HG03558 (cell line): ENCODE measurements at regions not wholly inside any gene's neighbourhood (a gene's known extent, or its start where the extent isn't known, plus 50 kb on each side); places are given as distances from the start of the nearest gene placed in this dataset.
"Not testable (repeated sequence)": the region's sequence is repeated elsewhere in the genome, so short reads cannot be mapped to it uniquely, and the experiment has no call there.

Experiments
- ATAC-seq: cut with Tn5 transposase; IDR thresholded peaks from one replicate; pipeline ENCODE4 v1.9.1; 2021; ENCODE audit warnings: moderate number of reproducible peaks; ENCODE audit not compliant: unreplicated experiment; ENCODE audit errors: extremely low read depth

- no peak for ATAC-seq
Measured at GRCh38 chr21:31609081-31609480, 50.4 kb upstream of the SOD1 start.

- no peak for ATAC-seq
Measured at GRCh38 chr21:31607791-31608190, 51.7 kb upstream of the SOD1 start.

- no peak for ATAC-seq
Measured at GRCh38 chr21:31606081-31606874, 53.2 kb upstream of the SOD1 start.

- no peak for ATAC-seq
Measured at GRCh38 chr21:31604591-31605190, 54.8 kb upstream of the SOD1 start.

GRCh38 chr21:31599563-31599962 lies 59.9 kb upstream of the SOD1 start:
- ATAC-seq: no peak

GRCh38 chr21:31599013-31599412 lies 60.5 kb upstream of the SOD1 start:
- no peak for ATAC-seq

- no peak for ATAC-seq
Measured at GRCh38 chr21:31597683-31598082, 61.8 kb upstream of the SOD1 start.

- ATAC-seq: no peak
Measured at GRCh38 chr21:31596055-31596454, 63.4 kb upstream of the SOD1 start.

- no peak for ATAC-seq
Measured at GRCh38 chr21:31594726-31595125, 64.8 kb upstream of the SOD1 start.

- ATAC-seq: no peak
Measured at GRCh38 chr21:31594279-31594678, 65.2 kb upstream of the SOD1 start.

GRCh38 chr21:31592963-31593560 lies 66.4 kb upstream of the SOD1 start:
- no peak for ATAC-seq

- ATAC-seq: no peak
Measured at GRCh38 chr21:31592516-31592915, 67.0 kb upstream of the SOD1 start.

- no peak for ATAC-seq
Measured at GRCh38 chr21:31589820-31590219, 69.7 kb upstream of the SOD1 start.

GRCh38 chr21:31586118-31586517 lies 73.4 kb upstream of the SOD1 start:
- ATAC-seq: no peak

GRCh38 chr21:31583937-31584336 lies 75.6 kb upstream of the SOD1 start:
- not testable (repeated sequence) for ATAC-seq

- no peak for ATAC-seq
Measured at GRCh38 chr21:31583498-31583897, 76.0 kb upstream of the SOD1 start.

- ATAC-seq: no peak
Measured at GRCh38 chr21:31580866-31581276, 78.6 kb upstream of the SOD1 start.

GRCh38 chr21:31577271-31577670 lies 82.2 kb upstream of the SOD1 start:
- ATAC-seq: no peak

GRCh38 chr21:31576428-31576827 lies 83.1 kb upstream of the SOD1 start:
- no peak for ATAC-seq

- ATAC-seq: no peak
Measured at GRCh38 chr21:31573217-31573616, 86.3 kb upstream of the SOD1 start.

- ATAC-seq: no peak
Measured at GRCh38 chr21:31571879-31572278, 87.6 kb upstream of the SOD1 start.
